ENCODE measurements at regions not wholly inside any gene's neighbourhood (a gene's known extent, or its start where the extent isn't known, plus 50 kb on each side); places are given as distances from the start of the nearest gene placed in this dataset.
"Not testable (repeated sequence)": the region's sequence is repeated elsewhere in the genome, so short reads cannot be mapped to it uniquely, and the experiment has no call there.

DNA sequence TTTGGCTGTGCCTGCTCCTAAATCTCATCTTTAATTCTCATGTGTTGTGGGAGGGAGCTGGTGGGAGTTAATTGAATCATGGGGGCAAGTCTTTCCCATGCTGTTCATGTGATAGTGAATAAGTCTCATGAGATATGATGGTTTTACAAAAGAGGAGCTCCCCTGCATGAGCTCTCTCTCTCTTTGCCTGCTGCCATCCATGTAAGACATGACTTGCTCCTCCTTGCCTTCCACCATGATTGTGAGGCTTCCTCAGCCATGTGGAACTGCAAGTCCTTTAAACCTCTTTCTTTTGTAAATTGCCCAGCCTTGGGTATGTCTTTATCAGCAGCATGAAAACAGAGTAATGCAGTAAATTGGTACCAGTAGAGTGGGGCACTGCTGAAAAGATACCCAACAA is 110.6 kb upstream of the SYT10 start:
- TF ChIP-seq, protein P1, sequence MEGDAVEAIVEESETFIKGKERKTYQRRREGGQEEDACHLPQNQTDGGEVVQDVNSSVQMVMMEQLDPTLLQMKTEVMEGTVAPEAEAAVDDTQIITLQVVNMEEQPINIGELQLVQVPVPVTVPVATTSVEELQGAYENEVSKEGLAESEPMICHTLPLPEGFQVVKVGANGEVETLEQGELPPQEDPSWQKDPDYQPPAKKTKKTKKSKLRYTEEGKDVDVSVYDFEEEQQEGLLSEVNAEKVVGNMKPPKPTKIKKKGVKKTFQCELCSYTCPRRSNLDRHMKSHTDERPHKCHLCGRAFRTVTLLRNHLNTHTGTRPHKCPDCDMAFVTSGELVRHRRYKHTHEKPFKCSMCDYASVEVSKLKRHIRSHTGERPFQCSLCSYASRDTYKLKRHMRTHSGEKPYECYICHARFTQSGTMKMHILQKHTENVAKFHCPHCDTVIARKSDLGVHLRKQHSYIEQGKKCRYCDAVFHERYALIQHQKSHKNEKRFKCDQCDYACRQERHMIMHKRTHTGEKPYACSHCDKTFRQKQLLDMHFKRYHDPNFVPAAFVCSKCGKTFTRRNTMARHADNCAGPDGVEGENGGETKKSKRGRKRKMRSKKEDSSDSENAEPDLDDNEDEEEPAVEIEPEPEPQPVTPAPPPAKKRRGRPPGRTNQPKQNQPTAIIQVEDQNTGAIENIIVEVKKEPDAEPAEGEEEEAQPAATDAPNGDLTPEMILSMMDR (IDR thresholded peaks at IDR 0.05), result not testable (repeated sequence)
- not testable (repeated sequence) for TF ChIP-seq POLR2A, EP300 (IDR thresholded peaks at IDR 0.05)
